ENCODE measurements at regions not wholly inside any gene's neighbourhood (a gene's known extent, or its start where the extent isn't known, plus 50 kb on each side); places are given as distances from the start of the nearest gene placed in this dataset.

DNA sequence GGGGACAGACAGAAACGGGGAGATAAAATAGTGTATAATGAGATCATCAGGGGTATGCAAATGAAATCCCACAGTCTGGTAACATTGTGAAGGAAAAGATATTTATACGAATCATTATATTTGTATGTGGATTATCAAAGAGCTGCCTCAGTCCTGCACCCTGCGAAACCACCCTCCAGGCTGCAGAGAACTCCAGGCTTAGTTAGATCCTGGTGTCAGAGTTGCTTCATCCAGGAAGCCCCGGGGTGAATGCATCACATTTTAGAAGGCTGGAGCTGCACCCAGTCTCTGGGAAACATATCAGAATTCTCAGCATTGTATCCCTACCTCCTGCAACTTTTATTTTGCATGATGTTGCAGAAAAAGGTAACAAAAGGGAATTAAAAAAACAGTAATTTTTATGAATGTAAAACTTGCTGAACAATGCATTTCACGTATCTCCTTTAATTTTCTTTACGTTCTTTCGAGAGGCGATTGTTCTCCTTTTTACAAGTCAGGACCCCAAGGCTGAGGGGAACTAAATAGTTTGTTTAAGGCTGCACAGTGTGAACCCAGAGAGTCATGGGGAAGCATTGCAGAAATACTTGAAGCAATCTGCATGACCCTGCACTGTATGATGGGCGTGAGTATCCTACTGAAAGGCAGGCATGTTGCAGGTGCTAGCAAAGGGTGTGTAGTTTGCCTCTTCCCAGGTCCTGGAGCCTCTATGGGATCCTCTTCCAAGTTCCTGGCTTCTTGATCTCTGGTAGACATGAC lies 299.5 kb upstream of the CLNK start:
- POLR2A ChIA-PET = no interaction called here
- BruUV-seq (replicated peaks) = no TSS peak
- intact Hi-C loops (cut with micrococcal nuclease) = no loop called here
- H3K9ac ChIP-seq (ENCODE audit: low read length) = no peak overlapping the region
- no peaks in the 10 kb centered on the region for H3K4me1 ChIP-seq (ENCODE audit: control insufficient read depth in 1 of 2, insufficient read depth in 2 of 2, low read length in 2 of 2)
- TF ChIP-seq CBX3 (IDR thresholded peaks at IDR 0.05; ENCODE audit: low read depth) (no peak), FOSL1 (IDR thresholded peaks at IDR 0.05; ENCODE audit: low read depth) (no peak)
- H3K27ac ChIP-seq (ENCODE audit: low read depth, low read length) = no peak overlapping the region
- RAD21 ChIA-PET (ENCODE audit: low non-redundant PET in 1 of 2, low total read pairs in 2 of 2, uncharacterized antibody in 2 of 2, unreplicated experiment in 2 of 2) = no interaction called here
- no peaks in the 10 kb centered on the region for H3K9me2 ChIP-seq (ENCODE audit: insufficient read depth)
- H4K20me1 ChIP-seq (ENCODE audit: insufficient read depth) = no peaks in the 10 kb centered on the region
- H3K9me3 ChIP-seq (ENCODE audit: control insufficient read depth in 1 of 2, insufficient read depth in 1 of 2, low read depth in 1 of 2, low read length in 2 of 2) = no peaks in the 10 kb centered on the region
- no peak overlapping the region for H3K4me2 ChIP-seq (ENCODE audit: low read length)
- H3K27me3 ChIP-seq (ENCODE audit: insufficient read depth, low read length) = no peaks in the 10 kb centered on the region
- no peaks in the 10 kb centered on the region for H3K36me3 ChIP-seq (ENCODE audit: control insufficient read depth in 1 of 2, insufficient read depth in 2 of 2, low read length in 2 of 2)
- no peak overlapping the region for H2AFZ ChIP-seq (ENCODE audit: low read depth, low read length, poor library complexity, severe bottlenecking)
- CTCF ChIA-PET = no interaction called here
- H3K79me2 ChIP-seq (ENCODE audit: insufficient read depth, low read length) = no peaks in the 10 kb centered on the region
- DNase-seq (ENCODE audit: low read depth, low spot score) (no peak), ATAC-seq (no peak)
- H3K4me3 ChIP-seq (replicated peaks in 1 of 2; ENCODE audit: low read depth in 1 of 2, low read length in 2 of 2) = no peak overlapping the region

GRCh38 chr4:10983268-10983667 lies 298.7 kb upstream of the CLNK start:
- H3K9me2 ChIP-seq (ENCODE audit: insufficient read depth) = no peaks in the 10 kb centered on the region
- H3K4me2 ChIP-seq (ENCODE audit: low read length) = no peak overlapping the region
- H3K4me1 ChIP-seq (ENCODE audit: control insufficient read depth in 1 of 2, insufficient read depth in 2 of 2, low read length in 2 of 2) = no peaks in the 10 kb centered on the region
- no peak overlapping the region for H3K27ac ChIP-seq (ENCODE audit: low read depth, low read length)
- ChIA-PET POLR2A (no interaction called here), RAD21 (ENCODE audit: low non-redundant PET in 1 of 2, low total read pairs in 2 of 2, uncharacterized antibody in 2 of 2, unreplicated experiment in 2 of 2) (no interaction called here), CTCF (no interaction called here)
- H3K27me3 ChIP-seq (ENCODE audit: insufficient read depth, low read length) = no peaks in the 10 kb centered on the region
- no peak for ATAC-seq
- no peak overlapping the region for H3K4me3 ChIP-seq (replicated peaks in 1 of 2; ENCODE audit: low read depth in 1 of 2, low read length in 2 of 2)
- no peaks in the 10 kb centered on the region for H4K20me1 ChIP-seq (ENCODE audit: insufficient read depth)
- intact Hi-C loops (cut with micrococcal nuclease) = no loop called here
- no peaks in the 10 kb centered on the region for H3K36me3 ChIP-seq (ENCODE audit: control insufficient read depth in 1 of 2, insufficient read depth in 2 of 2, low read length in 2 of 2)
- no peaks in the 10 kb centered on the region for H3K79me2 ChIP-seq (ENCODE audit: insufficient read depth, low read length)
- BruUV-seq (replicated peaks) = no TSS peak
- H3K9ac ChIP-seq (ENCODE audit: low read length) = no peak overlapping the region
- H3K9me3 ChIP-seq (ENCODE audit: control insufficient read depth in 1 of 2, insufficient read depth in 1 of 2, low read depth in 1 of 2, low read length in 2 of 2) = no peaks in the 10 kb centered on the region
- DNase-seq (ENCODE audit: low read depth, low spot score) = no peak
- no peak overlapping the region for H2AFZ ChIP-seq (ENCODE audit: low read depth, low read length, poor library complexity, severe bottlenecking)
- TF ChIP-seq MAX (IDR thresholded peaks at IDR 0.05) (no peak), SP1 (IDR thresholded peaks at IDR 0.05; ENCODE audit: low read depth) (no peak), JUND (IDR thresholded peaks at IDR 0.05) (no peak), CTCF (IDR thresholded peaks at IDR 0.05 in 2 of 3, conservative IDR thresholded peaks at IDR 0.05 in 1 of 3; ENCODE audit: borderline replicate concordance in 1 of 3, insufficient read depth in 1 of 3, low read depth in 2 of 3, low read length in 2 of 3) (no peak), EGR1 (IDR thresholded peaks at IDR 0.05; ENCODE audit: low read depth) (no peak), CEBPB (IDR thresholded peaks at IDR 0.05; ENCODE audit: low read depth) (no peak), POLR2AphosphoS5 (IDR thresholded peaks at IDR 0.05; ENCODE audit: low read depth, low read length) (no peak), ZFX (IDR thresholded peaks at IDR 0.05) (no peak), TCF7L2 (IDR thresholded peaks at IDR 0.05; ENCODE audit: borderline replicate concordance, extremely low read depth, insufficient read depth, insufficient read length) (no peak), REST (IDR thresholded peaks at IDR 0.05; ENCODE audit: low read depth) (no peak)
- TF ChIP-seq, protein P1, sequence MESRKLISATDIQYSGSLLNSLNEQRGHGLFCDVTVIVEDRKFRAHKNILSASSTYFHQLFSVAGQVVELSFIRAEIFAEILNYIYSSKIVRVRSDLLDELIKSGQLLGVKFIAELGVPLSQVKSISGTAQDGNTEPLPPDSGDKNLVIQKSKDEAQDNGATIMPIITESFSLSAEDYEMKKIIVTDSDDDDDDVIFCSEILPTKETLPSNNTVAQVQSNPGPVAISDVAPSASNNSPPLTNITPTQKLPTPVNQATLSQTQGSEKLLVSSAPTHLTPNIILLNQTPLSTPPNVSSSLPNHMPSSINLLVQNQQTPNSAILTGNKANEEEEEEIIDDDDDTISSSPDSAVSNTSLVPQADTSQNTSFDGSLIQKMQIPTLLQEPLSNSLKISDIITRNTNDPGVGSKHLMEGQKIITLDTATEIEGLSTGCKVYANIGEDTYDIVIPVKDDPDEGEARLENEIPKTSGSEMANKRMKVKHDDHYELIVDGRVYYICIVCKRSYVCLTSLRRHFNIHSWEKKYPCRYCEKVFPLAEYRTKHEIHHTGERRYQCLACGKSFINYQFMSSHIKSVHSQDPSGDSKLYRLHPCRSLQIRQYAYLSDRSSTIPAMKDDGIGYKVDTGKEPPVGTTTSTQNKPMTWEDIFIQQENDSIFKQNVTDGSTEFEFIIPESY (IDR thresholded peaks at IDR 0.05; ENCODE audit: extremely low read depth, insufficient replicate concordance, low read length) = no peak
